ENCODE measurements at regions not wholly inside any gene's neighbourhood (a gene's known extent, or its start where the extent isn't known, plus 50 kb on each side); places are given as distances from the start of the nearest gene placed in this dataset.

GRCh38 chr20:48433178-48433577 lies 394.6 kb downstream of the PREX1 start:
- no peak for DNase-seq

- DNase-seq, result no peak
Observed at GRCh38 chr20:48432494-48432832, 395.3 kb downstream of the PREX1 start.

GRCh38 chr20:48431653-48432493 lies 395.9 kb downstream of the PREX1 start:
- DNase-seq, result no peak

- DNase-seq, result no peak
Observed at GRCh38 chr20:48426630-48427029, 401.2 kb downstream of the PREX1 start.

- DNase-seq, result no peak
Observed at GRCh38 chr20:48425817-48426612, 401.8 kb downstream of the PREX1 start.

GRCh38 chr20:48425321-48425720 lies 402.5 kb downstream of the PREX1 start:
- no peak for DNase-seq

GRCh38 chr20:48422242-48422960 lies 405.4 kb downstream of the PREX1 start:
- DNase-seq, result no peak

- no peak for DNase-seq
Observed at GRCh38 chr20:48421547-48421946, 406.3 kb downstream of the PREX1 start.

GRCh38 chr20:48420176-48420575 lies 407.6 kb downstream of the PREX1 start:
- DNase-seq, result no peak

- no peak for DNase-seq
Observed at GRCh38 chr20:48419173-48419572, 408.6 kb downstream of the PREX1 start.

- no peak for DNase-seq
Observed at GRCh38 chr20:48416002-48416401, 411.8 kb downstream of the PREX1 start.

- DNase-seq, result no peak
Observed at GRCh38 chr20:48414786-48415185, 413.0 kb downstream of the PREX1 start.

- DNase-seq, result no peak
Observed at GRCh38 chr20:48411919-48412522, 415.8 kb downstream of the PREX1 start.

GRCh38 chr20:48411245-48411644 lies 416.6 kb downstream of the PREX1 start:
- no peak for DNase-seq

GRCh38 chr20:48409055-48409615 lies 418.7 kb downstream of the PREX1 start:
- DNase-seq, result no peak

GRCh38 chr20:48407710-48408109 lies 420.1 kb downstream of the PREX1 start:
- no peak for DNase-seq

GRCh38 chr20:48406912-48407340 lies 420.9 kb downstream of the PREX1 start:
- DNase-seq, result no peak

- no peak for DNase-seq
Observed at GRCh38 chr20:48406498-48406897, 421.3 kb downstream of the PREX1 start.

- DNase-seq, result no peak
Observed at GRCh38 chr20:48405909-48406308, 421.9 kb downstream of the PREX1 start.

GRCh38 chr20:48404598-48404997 lies 423.2 kb downstream of the PREX1 start:
- no peak for DNase-seq

- DNase-seq, result no peak
Observed at GRCh38 chr20:48403167-48403761, 424.5 kb downstream of the PREX1 start.

GRCh38 chr20:48401359-48401758 lies 426.4 kb downstream of the PREX1 start:
- DNase-seq, result no peak

All from NCI-H1092 treated with DMSO at 0.1 percent for 48 hours (cell line).